SK-N-SH (cell line): ENCODE measurements at regions not wholly inside any gene's neighbourhood (a gene's known extent, or its start where the extent isn't known, plus 50 kb on each side); places are given as distances from the start of the nearest gene placed in this dataset.

Source experiments
- CTCF ChIA-PET: fragments of 300-600, 350-600 bp; formaldehyde crosslinking; extraction: SDS; loops from one replicate; lab custom pipeline; 2021; lab: Yijun Ruan, JAX
- POLR2A ChIA-PET: fragments of 350-600 bp; sonication (Branson Sonifier 250); formaldehyde crosslinking; extraction: SDS; loops from one replicate; lab custom pipeline; 2020; ENCODE audit warnings: antibody characterized with exemption, inconsistent platforms; lab: Yijun Ruan, JAX
- DNase-seq: peaks from one replicate; pipeline ENCODE4 v3.0.0; 2012
- H2AFZ ChIP-seq: fragments of 200-600 bp; sonication (generic); 2 replicates; pipeline ENCODE4 v1.8.1; 2016; ENCODE audit warnings: antibody characterized with exemption, mild to moderate bottlenecking, low read depth
- H3F3A ChIP-seq: fragments of 200-600 bp; sonication (generic); replicated peaks from 2 replicates; pipeline ENCODE3; 2016; ENCODE audit warnings: antibody characterized with exemption, mild to moderate bottlenecking; ENCODE audit not compliant: insufficient read depth
- H3K27ac ChIP-seq, 2 experiments: fragments of 200-500 bp in 1 of 2; fragments of 200-600 bp in 1 of 2; sonication (Bioruptor generic) in 1 of 2; sonication (generic), shearing (Covaris generic) in 1 of 2; 2 replicates each; pipeline versions ENCODE4 v1.5.1 to v1.6.1; 2014 to 2016; ENCODE audit warnings: low read depth in 2 of 2, inconsistent platforms in 1 of 2, low read length in 1 of 2, mild to moderate bottlenecking in 1 of 2, mixed read lengths in 1 of 2
- H3K27me3 ChIP-seq: fragments of 200-600 bp; sonication (generic), shearing (Covaris generic); 2 replicates; pipeline ENCODE4 v1.6.1; 2016; ENCODE audit warnings: mixed run types; ENCODE audit not compliant: insufficient read depth
- H3K36me3 ChIP-seq, 2 experiments: fragments of 200-500 bp in 1 of 2; fragments of 200-600 bp in 1 of 2; sonication (Bioruptor generic) in 1 of 2; sonication (generic) in 1 of 2; replicated peaks in 1 of 2; 2 replicates each; pipeline versions ENCODE3 to v1.5.1; 2014 to 2016; ENCODE audit warnings: low read length in 1 of 2, mild to moderate bottlenecking in 1 of 2; ENCODE audit not compliant: insufficient read depth in 2 of 2, control insufficient read depth in 1 of 2
- H3K4me1 ChIP-seq, 2 experiments: fragments of 200-500 bp in 1 of 2; fragments of 200-600 bp in 1 of 2; sonication (Bioruptor generic) in 1 of 2; sonication (generic), shearing (Covaris generic) in 1 of 2; 2 replicates each; pipeline versions ENCODE4 v1.5.1 to v1.6.1; 2014 to 2016; ENCODE audit warnings: low read depth in 1 of 2, low read length in 1 of 2, mixed run types in 1 of 2; ENCODE audit not compliant: insufficient read depth in 2 of 2, control insufficient read depth in 1 of 2
- H3K4me2 ChIP-seq: fragments of 200-600 bp; sonication (generic), shearing (Covaris generic); 2 replicates; pipeline ENCODE4 v1.6.1; 2017; ENCODE audit warnings: mixed run types
- H3K4me3 ChIP-seq, 2 experiments: fragments of 200-500 bp in 1 of 2; fragments of 200-600 bp in 1 of 2; sonication (Bioruptor generic) in 1 of 2; sonication (generic), shearing (Covaris generic) in 1 of 2; 2 replicates each; pipeline versions ENCODE4 v1.5.1 to v1.8.1; 2014 to 2016; ENCODE audit warnings: low read depth in 2 of 2, inconsistent platforms in 1 of 2, low read length in 1 of 2, mild to moderate bottlenecking in 1 of 2, mixed read lengths in 1 of 2, moderate library complexity in 1 of 2
- H3K79me2 ChIP-seq: fragments of 200-600 bp; sonication (generic); 2 replicates; pipeline ENCODE4 v1.8.1; 2017; ENCODE audit warnings: mild to moderate bottlenecking; ENCODE audit not compliant: insufficient read depth
- H3K9ac ChIP-seq: fragments of 200-600 bp; sonication (generic); 2 replicates; pipeline ENCODE4 v1.6.1; 2017; ENCODE audit warnings: mixed run types
- H3K9me2 ChIP-seq: fragments of 200-600 bp; sonication (generic); 2 replicates; pipeline ENCODE4 v1.6.1; 2017; ENCODE audit warnings: mixed run types
- H3K9me3 ChIP-seq: fragments of 200-600 bp; sonication (generic); 2 replicates; pipeline ENCODE4 v1.6.1; 2017; ENCODE audit warnings: mixed run types, mild to moderate bottlenecking, moderate library complexity
- H4K20me1 ChIP-seq: fragments of 200-600 bp; sonication (generic); 2 replicates; pipeline ENCODE4 v1.6.1; 2017; ENCODE audit warnings: mild to moderate bottlenecking, mixed run types; ENCODE audit not compliant: insufficient read depth
- ELF1 ChIP-seq: IDR thresholded peaks from 2 replicates; pipeline ENCODE4 v1.4.0; 2012
- EP300 ChIP-seq, 2 experiments: IDR thresholded peaks; 2 replicates each; pipeline versions ENCODE4 v1.4.0 to v1.6.1; 2012; ENCODE audit warnings: borderline replicate concordance in 1 of 2, low read depth in 1 of 2, low read length in 1 of 2
- EZH2phosphoT487 ChIP-seq: fragments of 200-600 bp; sonication (generic); IDR thresholded peaks from 2 replicates; pipeline ENCODE4 v1.6.1; 2017; ENCODE audit warnings: low read depth, mixed run types, mild to moderate bottlenecking, antibody characterized with exemption, moderate library complexity, borderline replicate concordance
- FOXJ3 ChIP-seq: sonication (generic); formaldehyde crosslinking; IDR thresholded peaks from 2 replicates; pipeline ENCODE4 v1.5.1; 2020; ENCODE audit warnings: mild to moderate bottlenecking, missing genetic modification reagents
- GABPA ChIP-seq: IDR thresholded peaks from 2 replicates; pipeline ENCODE4 v1.4.0; 2012; ENCODE audit warnings: low read depth, mild to moderate bottlenecking
- NRF1 ChIP-seq: IDR thresholded peaks from 2 replicates; pipeline ENCODE4 v1.6.1; 2012; ENCODE audit warnings: low read depth, mild to moderate bottlenecking, low read length
- PBX3 ChIP-seq: IDR thresholded peaks from 2 replicates; pipeline ENCODE4; 2012
- RCOR1 ChIP-seq: fragments of 150-350 bp; IDR thresholded peaks from 2 replicates; pipeline ENCODE4 v1.6.1; 2017; ENCODE audit warnings: antibody characterized with exemption, low read length
- SIN3A ChIP-seq: IDR thresholded peaks from 2 replicates; pipeline ENCODE4 v1.6.1; 2012; ENCODE audit warnings: low read depth, mild to moderate bottlenecking, low read length, moderate library complexity, borderline replicate concordance
- ZBTB33 ChIP-seq: IDR thresholded peaks from 2 replicates; pipeline ENCODE4 v1.4.0; 2012; ENCODE audit warnings: low read depth, borderline replicate concordance
- WGBS: methylation state at CpG from one replicate; pipeline ENCODE4 v1.1.6; 2017; ENCODE audit warnings: low lambda C conversion rate; 5-methylcytosine and 5-hydroxymethylcytosine counted together
- TF ChIP-seq, protein P1 (sequence below): IDR thresholded peaks from 2 replicates; pipeline ENCODE4 v1.6.1; 2012; ENCODE audit warnings: mild to moderate bottlenecking, low read depth, low read length, moderate library complexity
- TF ChIP-seq, protein P2 (sequence below): IDR thresholded peaks from 2 replicates; pipeline ENCODE4 v1.4.0; 2012; ENCODE audit warnings: low read depth
- TF ChIP-seq, protein P3 (sequence below): fragments of 200-600 bp; sonication (generic); IDR thresholded peaks from 2 replicates; pipeline ENCODE4 v1.6.1; 2017; ENCODE audit warnings: antibody characterized with exemption, mild to moderate bottlenecking, moderate library complexity
- TF ChIP-seq, protein P4 (sequence below): fragments of 150-350 bp; IDR thresholded peaks from 2 replicates; pipeline ENCODE4 v1.6.1; 2016; ENCODE audit warnings: mild to moderate bottlenecking, low read depth, low read length
- TF ChIP-seq, protein P5 (sequence below): IDR thresholded peaks from 2 replicates; pipeline ENCODE4 v1.4.0; 2012; ENCODE audit warnings: low read depth, borderline replicate concordance

GRCh38 chr2:21656330-21657075 lies 532.7 kb downstream of the TDRD15 start:
- H3K4me2 ChIP-seq = no peak overlapping the region
- 31% methylated on average over 10 of the region's 10 CpGs for WGBS
- H3K9me2 ChIP-seq = no peaks in the 10 kb centered on the region
- H4K20me1 ChIP-seq = no peaks in the 10 kb centered on the region
- ChIA-PET POLR2A (no interaction called here), CTCF (no interaction called here)
- H3K9me3 ChIP-seq = no peaks in the 10 kb centered on the region
- no peaks in the 10 kb centered on the region for H3K79me2 ChIP-seq
- no peak overlapping the region for H3K27ac ChIP-seq
- no peak overlapping the region for H2AFZ ChIP-seq
- H3K9ac ChIP-seq = no peak overlapping the region
- no peaks in the 10 kb centered on the region for H3K36me3 ChIP-seq
- TF ChIP-seq NRF1 (no peak), GABPA (no peak), PBX3 (no peak), EZH2phosphoT487 (no peak), RCOR1 (no peak), ZBTB33 (no peak)
- H3K27me3 ChIP-seq = no peaks in the 10 kb centered on the region
- no peaks in the 10 kb centered on the region for H3F3A ChIP-seq
- H3K4me3 ChIP-seq = no peak overlapping the region
- no peak for DNase-seq
- H3K4me1 ChIP-seq = peaks cover 0 to 3% of the 10 kb centered on the region in 2 experiments; a peak in 2 of 4 replicates

DNA sequence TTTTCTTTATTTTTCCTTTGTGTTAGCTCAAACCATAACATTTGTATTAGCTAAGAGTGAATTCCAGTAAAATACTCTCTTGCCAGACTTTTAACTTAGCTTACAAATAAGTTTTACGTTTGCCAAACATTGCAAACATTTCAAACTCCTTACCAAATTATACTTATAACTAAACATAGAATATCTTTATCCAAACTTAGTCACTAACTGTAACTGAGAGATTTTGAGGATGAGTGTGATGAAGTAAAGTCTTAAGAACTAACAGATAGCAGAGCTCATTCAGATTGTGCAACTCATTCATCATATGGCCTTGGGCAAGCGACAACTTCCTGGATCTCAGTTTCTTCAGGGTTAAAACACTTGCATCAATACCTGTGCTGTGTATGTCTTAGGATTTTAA lies 533.7 kb downstream of the TDRD15 start:
- WGBS = 26% methylated on average over 2 of the region's 2 CpGs
- ChIA-PET POLR2A (no interaction called here), CTCF (no interaction called here)
- no peak overlapping the region for H2AFZ ChIP-seq
- no peak overlapping the region for H3K4me2 ChIP-seq
- H3K27ac ChIP-seq = no peak overlapping the region
- no peaks in the 10 kb centered on the region for H4K20me1 ChIP-seq
- H3K9me3 ChIP-seq = no peaks in the 10 kb centered on the region
- H3K4me1 ChIP-seq = peaks cover 0 to 3% of the 10 kb centered on the region in 2 experiments; a peak in 2 of 4 replicates
- no peaks in the 10 kb centered on the region for H3K9me2 ChIP-seq
- H3K36me3 ChIP-seq = no peaks in the 10 kb centered on the region
- no peak for DNase-seq
- no peaks in the 10 kb centered on the region for H3K27me3 ChIP-seq
- H3F3A ChIP-seq = no peaks in the 10 kb centered on the region
- H3K4me3 ChIP-seq = no peak overlapping the region
- no peak overlapping the region for H3K9ac ChIP-seq
- no peaks in the 10 kb centered on the region for H3K79me2 ChIP-seq
- no peak for TF ChIP-seq ELF1
- TF ChIP-seq, protein P1, sequence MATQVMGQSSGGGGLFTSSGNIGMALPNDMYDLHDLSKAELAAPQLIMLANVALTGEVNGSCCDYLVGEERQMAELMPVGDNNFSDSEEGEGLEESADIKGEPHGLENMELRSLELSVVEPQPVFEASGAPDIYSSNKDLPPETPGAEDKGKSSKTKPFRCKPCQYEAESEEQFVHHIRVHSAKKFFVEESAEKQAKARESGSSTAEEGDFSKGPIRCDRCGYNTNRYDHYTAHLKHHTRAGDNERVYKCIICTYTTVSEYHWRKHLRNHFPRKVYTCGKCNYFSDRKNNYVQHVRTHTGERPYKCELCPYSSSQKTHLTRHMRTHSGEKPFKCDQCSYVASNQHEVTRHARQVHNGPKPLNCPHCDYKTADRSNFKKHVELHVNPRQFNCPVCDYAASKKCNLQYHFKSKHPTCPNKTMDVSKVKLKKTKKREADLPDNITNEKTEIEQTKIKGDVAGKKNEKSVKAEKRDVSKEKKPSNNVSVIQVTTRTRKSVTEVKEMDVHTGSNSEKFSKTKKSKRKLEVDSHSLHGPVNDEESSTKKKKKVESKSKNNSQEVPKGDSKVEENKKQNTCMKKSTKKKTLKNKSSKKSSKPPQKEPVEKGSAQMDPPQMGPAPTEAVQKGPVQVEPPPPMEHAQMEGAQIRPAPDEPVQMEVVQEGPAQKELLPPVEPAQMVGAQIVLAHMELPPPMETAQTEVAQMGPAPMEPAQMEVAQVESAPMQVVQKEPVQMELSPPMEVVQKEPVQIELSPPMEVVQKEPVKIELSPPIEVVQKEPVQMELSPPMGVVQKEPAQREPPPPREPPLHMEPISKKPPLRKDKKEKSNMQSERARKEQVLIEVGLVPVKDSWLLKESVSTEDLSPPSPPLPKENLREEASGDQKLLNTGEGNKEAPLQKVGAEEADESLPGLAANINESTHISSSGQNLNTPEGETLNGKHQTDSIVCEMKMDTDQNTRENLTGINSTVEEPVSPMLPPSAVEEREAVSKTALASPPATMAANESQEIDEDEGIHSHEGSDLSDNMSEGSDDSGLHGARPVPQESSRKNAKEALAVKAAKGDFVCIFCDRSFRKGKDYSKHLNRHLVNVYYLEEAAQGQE = no peak
- no peak for TF ChIP-seq EP300 (IDR thresholded peaks at IDR 0.05; ENCODE audit: borderline replicate concordance in 1 of 2, low read depth in 1 of 2, low read length in 1 of 2)
- TF ChIP-seq, protein P2, sequence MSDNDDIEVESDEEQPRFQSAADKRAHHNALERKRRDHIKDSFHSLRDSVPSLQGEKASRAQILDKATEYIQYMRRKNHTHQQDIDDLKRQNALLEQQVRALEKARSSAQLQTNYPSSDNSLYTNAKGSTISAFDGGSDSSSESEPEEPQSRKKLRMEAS = no peak
- TF ChIP-seq, protein P3, sequence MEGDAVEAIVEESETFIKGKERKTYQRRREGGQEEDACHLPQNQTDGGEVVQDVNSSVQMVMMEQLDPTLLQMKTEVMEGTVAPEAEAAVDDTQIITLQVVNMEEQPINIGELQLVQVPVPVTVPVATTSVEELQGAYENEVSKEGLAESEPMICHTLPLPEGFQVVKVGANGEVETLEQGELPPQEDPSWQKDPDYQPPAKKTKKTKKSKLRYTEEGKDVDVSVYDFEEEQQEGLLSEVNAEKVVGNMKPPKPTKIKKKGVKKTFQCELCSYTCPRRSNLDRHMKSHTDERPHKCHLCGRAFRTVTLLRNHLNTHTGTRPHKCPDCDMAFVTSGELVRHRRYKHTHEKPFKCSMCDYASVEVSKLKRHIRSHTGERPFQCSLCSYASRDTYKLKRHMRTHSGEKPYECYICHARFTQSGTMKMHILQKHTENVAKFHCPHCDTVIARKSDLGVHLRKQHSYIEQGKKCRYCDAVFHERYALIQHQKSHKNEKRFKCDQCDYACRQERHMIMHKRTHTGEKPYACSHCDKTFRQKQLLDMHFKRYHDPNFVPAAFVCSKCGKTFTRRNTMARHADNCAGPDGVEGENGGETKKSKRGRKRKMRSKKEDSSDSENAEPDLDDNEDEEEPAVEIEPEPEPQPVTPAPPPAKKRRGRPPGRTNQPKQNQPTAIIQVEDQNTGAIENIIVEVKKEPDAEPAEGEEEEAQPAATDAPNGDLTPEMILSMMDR = no peak
- TF ChIP-seq, protein P4, sequence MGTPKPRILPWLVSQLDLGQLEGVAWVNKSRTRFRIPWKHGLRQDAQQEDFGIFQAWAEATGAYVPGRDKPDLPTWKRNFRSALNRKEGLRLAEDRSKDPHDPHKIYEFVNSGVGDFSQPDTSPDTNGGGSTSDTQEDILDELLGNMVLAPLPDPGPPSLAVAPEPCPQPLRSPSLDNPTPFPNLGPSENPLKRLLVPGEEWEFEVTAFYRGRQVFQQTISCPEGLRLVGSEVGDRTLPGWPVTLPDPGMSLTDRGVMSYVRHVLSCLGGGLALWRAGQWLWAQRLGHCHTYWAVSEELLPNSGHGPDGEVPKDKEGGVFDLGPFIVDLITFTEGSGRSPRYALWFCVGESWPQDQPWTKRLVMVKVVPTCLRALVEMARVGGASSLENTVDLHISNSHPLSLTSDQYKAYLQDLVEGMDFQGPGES = no peak
- TF ChIP-seq SIN3A = no peak
- no peak for TF ChIP-seq FOXJ3 (CRISPR knock-in tag)
- TF ChIP-seq, protein P5, sequence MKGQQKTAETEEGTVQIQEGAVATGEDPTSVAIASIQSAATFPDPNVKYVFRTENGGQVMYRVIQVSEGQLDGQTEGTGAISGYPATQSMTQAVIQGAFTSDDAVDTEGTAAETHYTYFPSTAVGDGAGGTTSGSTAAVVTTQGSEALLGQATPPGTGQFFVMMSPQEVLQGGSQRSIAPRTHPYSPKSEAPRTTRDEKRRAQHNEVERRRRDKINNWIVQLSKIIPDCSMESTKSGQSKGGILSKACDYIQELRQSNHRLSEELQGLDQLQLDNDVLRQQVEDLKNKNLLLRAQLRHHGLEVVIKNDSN = no peak
